Peyer's patch (tissue), 4 donors: ENCODE measurements at regions not wholly inside any gene's neighbourhood (a gene's known extent, or its start where the extent isn't known, plus 50 kb on each side); places are given as distances from the start of the nearest gene placed in this dataset.

Source experiments
- CTCF ChIP-seq, 6 experiments: fragments of 450-650 bp in 4 of 6; fragments of 200-600 bp in 2 of 6; sonication (generic) in 1 of 6; IDR thresholded peaks; one replicate each; pipeline ENCODE4 v1.5.1; 2017 to 2019; ENCODE audit warnings: antibody characterized with exemption in 6 of 6, mild to moderate bottlenecking in 3 of 6, moderate library complexity in 1 of 6
- POLR2A ChIP-seq, 2 donors: fragments of 450-650 bp; IDR thresholded peaks; one replicate each; pipeline ENCODE4 v1.5.1; 2017; ENCODE audit warnings: antibody characterized with exemption in 2 of 2, mild to moderate bottlenecking in 2 of 2, moderate library complexity in 2 of 2

GRCh38 chr13:44715287-44716230 is 139.4 kb upstream of the TSC22D1 start:
- TF ChIP-seq CTCF (IDR thresholded peaks at IDR 0.05) = no peak
- no peak for TF ChIP-seq POLR2A (IDR thresholded peaks at IDR 0.05)
